ENCODE measurements at regions not wholly inside any gene's neighbourhood (a gene's known extent, or its start where the extent isn't known, plus 50 kb on each side); places are given as distances from the start of the nearest gene placed in this dataset.

GRCh38 chr1:204797401-204797800 is 73.3 kb upstream of the NFASC start:
- ATAC-seq, result no peak
- Mint-ChIP-seq H3K4me1 (peaks cover under 1% of the 10 kb centered on the region), H3K27ac (no peak overlapping the region), H3K4me3 (no peak overlapping the region), H3K9me3 (peaks cover 3% of the 10 kb centered on the region), H3K36me3 (no peaks in the 10 kb centered on the region), H3K27me3 (peaks cover 6% of the 10 kb centered on the region)

GRCh38 chr1:204799630-204800029 is 71.0 kb upstream of the NFASC start:
- peaks cover 12% of the 10 kb centered on the region for H3K4me1 Mint-ChIP-seq
- no peak for ATAC-seq
- no peaks in the 10 kb centered on the region for H3K36me3 Mint-ChIP-seq
- H3K9me3 Mint-ChIP-seq, result peaks cover 3% of the 10 kb centered on the region
- peaks cover 6% of the 10 kb centered on the region for H3K27me3 Mint-ChIP-seq
- no peak overlapping the region for H3K27ac Mint-ChIP-seq
- H3K4me3 Mint-ChIP-seq, result no peak overlapping the region

GRCh38 chr1:204801211-204801610 is 69.5 kb upstream of the NFASC start:
- H3K27ac Mint-ChIP-seq, result no peak overlapping the region
- H3K4me1 Mint-ChIP-seq, result peaks cover 12% of the 10 kb centered on the region
- peaks cover 6% of the 10 kb centered on the region for H3K27me3 Mint-ChIP-seq
- no peak for ATAC-seq
- no peak overlapping the region for H3K4me3 Mint-ChIP-seq
- H3K36me3 Mint-ChIP-seq, result no peaks in the 10 kb centered on the region
- peaks cover 3% of the 10 kb centered on the region for H3K9me3 Mint-ChIP-seq

- H3K36me3 Mint-ChIP-seq, result no peaks in the 10 kb centered on the region
- H3K9me3 Mint-ChIP-seq, result no peaks in the 10 kb centered on the region
- H3K4me3 Mint-ChIP-seq, result no peak overlapping the region
- H3K27ac Mint-ChIP-seq, result no peak overlapping the region
- no peak for ATAC-seq
- peaks cover 20% of the 10 kb centered on the region for H3K4me1 Mint-ChIP-seq
- peaks cover 6% of the 10 kb centered on the region for H3K27me3 Mint-ChIP-seq
Measured at GRCh38 chr1:204802401-204803175, 68.1 kb upstream of the NFASC start.

- no peak overlapping the region for H3K4me3 Mint-ChIP-seq
- H3K27ac Mint-ChIP-seq, result no peak overlapping the region
- ATAC-seq, result no peak
- H3K27me3 Mint-ChIP-seq, result peaks cover 6% of the 10 kb centered on the region
- peaks cover 20% of the 10 kb centered on the region for H3K4me1 Mint-ChIP-seq
- H3K36me3 Mint-ChIP-seq, result no peaks in the 10 kb centered on the region
- H3K9me3 Mint-ChIP-seq, result no peaks in the 10 kb centered on the region
Measured at GRCh38 chr1:204803607-204804006, 67.1 kb upstream of the NFASC start.

- H3K36me3 Mint-ChIP-seq, result no peaks in the 10 kb centered on the region
- H3K27ac Mint-ChIP-seq, result no peak overlapping the region
- H3K9me3 Mint-ChIP-seq, result no peaks in the 10 kb centered on the region
- peaks cover 7% of the 10 kb centered on the region for H3K27me3 Mint-ChIP-seq
- ATAC-seq, result peak; percentile 96
- H3K4me1 Mint-ChIP-seq, result peaks cover 20% of the 10 kb centered on the region
- peak overlapping the region; percentile 77 for H3K4me3 Mint-ChIP-seq
Measured at GRCh38 chr1:204806943-204807687, 63.5 kb upstream of the NFASC start.

- no peak for ATAC-seq
- Mint-ChIP-seq H3K36me3 (no peaks in the 10 kb centered on the region), H3K27me3 (peaks cover 13% of the 10 kb centered on the region), H3K27ac (no peak overlapping the region), H3K4me1 (peaks cover 8% of the 10 kb centered on the region), H3K9me3 (no peaks in the 10 kb centered on the region), H3K4me3 (no peak overlapping the region)
Measured at GRCh38 chr1:204809488-204809887, 61.2 kb upstream of the NFASC start.

DNA sequence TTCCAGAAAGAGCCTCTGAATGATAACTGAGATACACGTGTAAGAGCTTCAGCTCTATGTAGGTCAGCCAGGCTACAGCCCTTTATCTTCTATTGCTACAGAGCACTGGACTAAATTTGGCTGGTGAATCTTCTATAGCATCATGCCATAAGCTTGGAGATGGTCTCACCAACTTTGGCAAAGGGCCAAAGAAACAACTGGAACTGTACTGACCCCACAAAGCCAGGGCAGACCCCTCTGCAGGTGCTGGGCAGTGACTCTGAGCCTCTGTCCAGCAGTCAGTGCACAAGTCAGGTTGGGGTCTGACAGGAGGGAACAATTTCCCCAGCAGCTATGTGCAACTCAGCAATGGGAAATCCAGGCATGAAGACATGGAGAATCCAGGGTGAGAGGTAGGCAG is 57.8 kb upstream of the NFASC start:
- H3K27me3 Mint-ChIP-seq, result peaks cover 25% of the 10 kb centered on the region
- no peak overlapping the region for H3K27ac Mint-ChIP-seq
- H3K36me3 Mint-ChIP-seq, result no peaks in the 10 kb centered on the region
- no peaks in the 10 kb centered on the region for H3K9me3 Mint-ChIP-seq
- no peaks in the 10 kb centered on the region for H3K4me1 Mint-ChIP-seq
- no peak for ATAC-seq
- no peak overlapping the region for H3K4me3 Mint-ChIP-seq

GRCh38 chr1:204813522-204813921 is 57.1 kb upstream of the NFASC start:
- ATAC-seq, result no peak
- H3K27ac Mint-ChIP-seq, result no peak overlapping the region

DNA sequence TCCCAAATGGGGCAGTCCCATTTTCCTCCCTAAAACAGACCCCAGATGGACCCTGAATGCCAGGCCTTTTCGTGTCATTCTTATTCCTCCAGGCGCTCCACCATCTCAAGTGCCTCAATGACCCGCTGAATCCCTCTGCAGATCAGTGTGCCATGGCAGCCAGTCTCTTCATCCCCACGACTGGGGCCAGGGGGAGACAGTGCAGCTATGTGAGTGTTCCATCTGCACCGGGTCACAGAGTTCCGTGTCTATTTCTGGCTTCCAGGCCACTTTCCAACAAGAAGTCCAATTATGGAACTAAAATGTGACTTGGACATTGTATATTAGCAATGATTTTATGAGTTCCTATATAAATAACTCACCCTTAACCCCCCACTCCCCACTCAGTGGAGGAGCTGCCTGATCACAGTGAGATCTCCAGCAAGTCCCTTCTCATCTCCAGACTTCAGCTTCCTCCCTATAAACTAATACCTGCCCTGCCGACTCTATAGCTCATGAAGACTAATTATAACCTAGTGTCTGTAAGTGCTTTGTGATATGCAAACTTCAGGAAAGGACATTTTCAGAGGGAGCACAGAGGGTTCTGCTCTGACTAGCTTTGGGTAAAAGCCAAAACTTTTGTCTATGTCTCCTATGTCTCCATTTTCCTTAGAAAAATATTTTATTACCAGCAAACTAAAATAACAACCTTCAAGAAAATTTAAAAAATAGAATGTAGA is 56.3 kb upstream of the NFASC start:
- H3K27ac Mint-ChIP-seq, result no peak overlapping the region
- ATAC-seq, result no peak
- no peaks in the 10 kb centered on the region for H3K9me3 Mint-ChIP-seq
- H3K4me3 Mint-ChIP-seq, result no peak overlapping the region
- peaks cover 25% of the 10 kb centered on the region for H3K27me3 Mint-ChIP-seq
- H3K4me1 Mint-ChIP-seq, result no peaks in the 10 kb centered on the region
- H3K36me3 Mint-ChIP-seq, result no peaks in the 10 kb centered on the region

More at GRCh38 chr1:204813522-204813921, 57.1 kb upstream of the NFASC start:
- Mint-ChIP-seq H3K36me3 (no peaks in the 10 kb centered on the region), H3K4me1 (no peaks in the 10 kb centered on the region), H3K4me3 (no peak overlapping the region), H3K9me3 (no peaks in the 10 kb centered on the region), H3K27me3 (peaks cover 25% of the 10 kb centered on the region)

DNA sequence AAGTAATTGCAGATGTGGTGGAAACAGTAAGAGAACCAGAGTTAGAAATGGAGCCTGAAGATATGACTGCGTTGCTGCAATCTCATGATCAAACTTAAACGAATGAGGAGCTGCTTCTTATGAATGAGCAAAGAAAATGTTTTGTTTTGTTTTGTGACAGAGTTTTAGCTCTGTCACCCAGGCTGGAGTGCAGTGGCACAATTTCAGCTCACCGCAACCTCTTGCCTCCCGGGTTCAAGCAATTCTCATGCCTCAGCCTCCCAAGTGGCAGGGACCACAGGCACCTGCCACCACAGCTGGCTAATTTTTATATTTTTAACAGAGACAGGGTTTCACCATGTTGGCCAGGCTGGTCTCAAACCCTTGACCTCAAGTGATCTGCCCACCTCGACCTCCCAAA is 53.3 kb upstream of the NFASC start:
- ATAC-seq, result no peak
- no peaks in the 10 kb centered on the region for H3K36me3 Mint-ChIP-seq
- H3K9me3 Mint-ChIP-seq, result no peaks in the 10 kb centered on the region
- peaks cover 18% of the 10 kb centered on the region for H3K27me3 Mint-ChIP-seq
- no peak overlapping the region for H3K4me3 Mint-ChIP-seq
- H3K4me1 Mint-ChIP-seq, result no peaks in the 10 kb centered on the region
- no peak overlapping the region for H3K27ac Mint-ChIP-seq

GRCh38 chr1:204818998-204819397 is 51.7 kb upstream of the NFASC start:
- Mint-ChIP-seq H3K27ac (no peak overlapping the region), H3K4me1 (no peaks in the 10 kb centered on the region), H3K27me3 (peaks cover 18% of the 10 kb centered on the region), H3K9me3 (no peaks in the 10 kb centered on the region), H3K36me3 (no peaks in the 10 kb centered on the region), H3K4me3 (no peak overlapping the region)
- ATAC-seq, result no peak

- ATAC-seq, result no peak
- peaks cover 13% of the 10 kb centered on the region for H3K27me3 Mint-ChIP-seq
- no peak overlapping the region for H3K4me3 Mint-ChIP-seq
- H3K36me3 Mint-ChIP-seq, result no peaks in the 10 kb centered on the region
- no peak overlapping the region for H3K27ac Mint-ChIP-seq
- H3K4me1 Mint-ChIP-seq, result no peaks in the 10 kb centered on the region
- H3K9me3 Mint-ChIP-seq, result no peaks in the 10 kb centered on the region
Measured at GRCh38 chr1:204819495-204819894, 51.2 kb upstream of the NFASC start.
